GM18867 (cell line): ENCODE measurements at regions not wholly inside any gene's neighbourhood (a gene's known extent, or its start where the extent isn't known, plus 50 kb on each side); places are given as distances from the start of the nearest gene placed in this dataset.
"Not testable (repeated sequence)": the region's sequence is repeated elsewhere in the genome, so short reads cannot be mapped to it uniquely, and the experiment has no call there.

Source experiments
- ATAC-seq: cut with Tn5 transposase; IDR thresholded peaks from one replicate; pipeline ENCODE4 v1.9.1; 2021; ENCODE audit warnings: mild to moderate bottlenecking, moderate library complexity; ENCODE audit not compliant: unreplicated experiment

- no peak for ATAC-seq
These were observed 79.0 kb upstream of the EEF1E1 start for GRCh38 chr6:8181160-8181881.

GRCh38 chr6:8180327-8181159 is 78.2 kb upstream of the EEF1E1 start:
- no peak for ATAC-seq

- no peak for ATAC-seq
These were observed 75.4 kb upstream of the EEF1E1 start for GRCh38 chr6:8177721-8178120.

GRCh38 chr6:8175046-8175777 is 72.9 kb upstream of the EEF1E1 start:
- no peak for ATAC-seq

GRCh38 chr6:8174571-8174970 is 72.2 kb upstream of the EEF1E1 start:
- ATAC-seq = no peak

- ATAC-seq = no peak
These were observed 70.2 kb upstream of the EEF1E1 start for GRCh38 chr6:8172530-8172929.

- ATAC-seq = no peak
These were observed 68.4 kb upstream of the EEF1E1 start for GRCh38 chr6:8170754-8171153.

GRCh38 chr6:8170245-8170644 is 67.9 kb upstream of the EEF1E1 start:
- no peak for ATAC-seq

- ATAC-seq = no peak
These were observed 63.8 kb upstream of the EEF1E1 start for GRCh38 chr6:8166156-8166555.

- not testable (repeated sequence) for ATAC-seq
These were observed 62.7 kb upstream of the EEF1E1 start for GRCh38 chr6:8165008-8165407.

GRCh38 chr6:8164281-8164680 is 61.9 kb upstream of the EEF1E1 start:
- ATAC-seq = not testable (repeated sequence)

- ATAC-seq = no peak
These were observed 57.6 kb upstream of the EEF1E1 start for GRCh38 chr6:8159966-8160365.

GRCh38 chr6:8157839-8158238 is 55.5 kb upstream of the EEF1E1 start:
- no peak for ATAC-seq

GRCh38 chr6:8155259-8156012 is 53.1 kb upstream of the EEF1E1 start:
- no peak for ATAC-seq
